KMS-11 (cell line): ENCODE measurements at regions not wholly inside any gene's neighbourhood (a gene's known extent, or its start where the extent isn't known, plus 50 kb on each side); places are given as distances from the start of the nearest gene placed in this dataset.

Experiments used
- H2AFZ ChIP-seq: fragments of 200-600 bp; sonication (generic); 2 replicates; pipeline ENCODE4 v1.6.1; 2016; ENCODE audit warnings: antibody characterized with exemption, mixed run types, low read depth
- H3K27ac ChIP-seq: fragments of 200-600 bp; sonication (generic); 2 replicates; pipeline ENCODE4 v1.6.1; 2016; ENCODE audit warnings: mild to moderate bottlenecking, mixed run types
- H3K27me3 ChIP-seq: fragments of 200-600 bp; sonication (generic); 2 replicates; pipeline ENCODE4 v1.6.1; 2017; ENCODE audit warnings: mild to moderate bottlenecking, low read depth, mixed run types, moderate library complexity; ENCODE audit not compliant: insufficient read depth
- H3K36me3 ChIP-seq: fragments of 200-600 bp; sonication (generic); 2 replicates; pipeline ENCODE4 v1.6.1; 2017; ENCODE audit warnings: mild to moderate bottlenecking, mixed run types; ENCODE audit not compliant: insufficient read depth
- H3K4me1 ChIP-seq: fragments of 200-600 bp; sonication (generic); 2 replicates; pipeline ENCODE4 v1.6.1; 2016; ENCODE audit warnings: mild to moderate bottlenecking, low read depth, mixed run types; ENCODE audit not compliant: poor library complexity, severe bottlenecking
- H3K4me2 ChIP-seq: fragments of 200-600 bp; sonication (generic); 2 replicates; pipeline ENCODE4 v1.7.0; 2016; ENCODE audit warnings: mild to moderate bottlenecking, mixed run types
- H3K4me3 ChIP-seq: fragments of 200-600 bp; sonication (generic); IDR thresholded peaks from 2 replicates; pipeline ENCODE4 v1.6.1; 2017; ENCODE audit warnings: low read depth, low read length, mixed read lengths; ENCODE audit not compliant: insufficient read depth
- H3K79me2 ChIP-seq: fragments of 200-600 bp; sonication (generic); 2 replicates; pipeline ENCODE4 v1.6.1; 2016; ENCODE audit warnings: low read depth, mixed run types; ENCODE audit not compliant: insufficient read depth
- H3K9ac ChIP-seq: fragments of 200-600 bp; sonication (generic); 2 replicates; pipeline ENCODE4 v1.6.1; 2016; ENCODE audit warnings: mild to moderate bottlenecking, mixed run types
- H4K20me1 ChIP-seq: fragments of 200-600 bp; sonication (generic); 2 replicates; pipeline ENCODE4 v1.6.1; 2016; ENCODE audit warnings: mild to moderate bottlenecking, mixed run types; ENCODE audit not compliant: insufficient read depth
- CTCF ChIP-seq: fragments of 200-600 bp; sonication (generic); conservative IDR thresholded peaks from 2 replicates; pipeline ENCODE4 v1.6.1; 2017; ENCODE audit warnings: low read depth, mild to moderate bottlenecking, antibody characterized with exemption, low read length, moderate library complexity, mixed read lengths

- TF ChIP-seq CTCF, result no peak
- no peak overlapping the region for H3K9ac ChIP-seq
- no peaks in the 10 kb centered on the region for H3K36me3 ChIP-seq
- no peak overlapping the region for H3K27ac ChIP-seq
- no peak overlapping the region for H3K4me2 ChIP-seq
- H2AFZ ChIP-seq, result no peak overlapping the region
- H4K20me1 ChIP-seq, result no peaks in the 10 kb centered on the region
- no peak overlapping the region for H3K4me3 ChIP-seq
- H3K27me3 ChIP-seq, result peaks cover 33% of the 10 kb centered on the region; the same call in 1 of the 2 replicates
- H3K79me2 ChIP-seq, result no peaks in the 10 kb centered on the region
- H3K4me1 ChIP-seq, result no peaks in the 10 kb centered on the region
Measured at GRCh38 chr5:176716320-176716719, 69.0 kb downstream of the TSPAN17 start.

DNA sequence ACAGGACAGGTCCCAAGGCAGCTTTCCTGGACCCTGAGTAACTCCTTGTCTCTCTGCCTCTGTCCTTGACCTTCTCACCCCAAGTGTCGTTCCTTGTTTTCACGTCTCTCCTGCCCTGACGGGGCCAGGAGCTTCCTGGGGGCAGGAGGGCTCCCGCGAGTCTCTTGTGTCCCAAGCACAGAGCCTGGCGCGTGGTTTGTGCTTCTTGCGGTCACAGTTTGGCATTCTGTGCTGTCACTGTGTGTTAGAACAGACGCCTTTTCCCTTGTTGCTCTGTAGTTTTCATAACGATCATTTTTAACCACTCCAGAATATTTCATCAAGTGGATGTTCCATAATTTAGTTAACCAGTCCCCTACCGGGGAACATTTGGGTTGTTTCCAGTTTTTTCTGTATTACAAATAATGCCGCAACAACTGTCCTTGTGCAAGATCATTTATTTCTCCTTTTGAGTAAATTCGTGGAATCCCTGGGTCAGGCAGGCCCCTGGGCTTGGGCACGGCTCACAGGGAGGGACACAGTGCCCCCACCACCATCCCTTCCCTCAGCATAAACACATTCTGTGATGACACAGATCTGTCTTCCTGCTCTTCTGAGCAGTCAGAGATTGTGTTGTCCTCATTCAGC, 71.9 kb downstream of the TSPAN17 start:
- TF ChIP-seq CTCF, result no peak
- Histone ChIP-seq H4K20me1 (no peaks in the 10 kb centered on the region), H3K27ac (no peak overlapping the region), H3K36me3 (no peaks in the 10 kb centered on the region), H3K9ac (no peak overlapping the region), H3K27me3 (peaks cover 41% of the 10 kb centered on the region; the same call in 1 of the 2 replicates), H3K4me1 (no peaks in the 10 kb centered on the region), H3K4me2 (no peak overlapping the region), H3K4me3 (no peak overlapping the region), H3K79me2 (no peaks in the 10 kb centered on the region), H2AFZ (no peak overlapping the region)

DNA sequence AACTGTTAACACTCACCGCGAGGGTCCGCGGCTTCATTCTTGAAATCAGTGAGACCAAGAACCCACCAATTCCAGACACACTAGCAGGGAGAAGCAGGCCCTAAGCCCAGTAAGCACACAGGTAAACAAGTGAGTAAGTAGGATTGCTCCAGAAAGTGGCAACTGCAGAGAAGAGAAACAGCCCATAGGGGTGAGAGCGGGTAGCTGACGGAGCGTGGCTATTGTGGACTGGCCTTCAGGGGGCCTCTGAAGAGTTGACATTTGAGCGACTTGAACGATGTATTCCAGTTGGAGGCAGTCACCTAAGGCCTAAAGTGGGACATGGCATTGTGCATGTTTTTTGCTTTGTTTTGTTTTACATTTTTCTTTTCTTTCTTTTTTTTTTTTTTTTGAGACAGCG, 74.2 kb downstream of the TSPAN17 start:
- H3K9ac ChIP-seq, result no peak overlapping the region
- H3K79me2 ChIP-seq, result no peaks in the 10 kb centered on the region
- no peaks in the 10 kb centered on the region for H3K4me1 ChIP-seq
- H4K20me1 ChIP-seq, result no peaks in the 10 kb centered on the region
- no peak overlapping the region for H3K4me3 ChIP-seq
- H3K4me2 ChIP-seq, result no peak overlapping the region
- no peaks in the 10 kb centered on the region for H3K36me3 ChIP-seq
- no peak overlapping the region for H2AFZ ChIP-seq
- no peak overlapping the region for H3K27ac ChIP-seq
- H3K27me3 ChIP-seq, result peaks cover 40% of the 10 kb centered on the region; the same call in 1 of the 2 replicates
- TF ChIP-seq CTCF, result no peak

DNA sequence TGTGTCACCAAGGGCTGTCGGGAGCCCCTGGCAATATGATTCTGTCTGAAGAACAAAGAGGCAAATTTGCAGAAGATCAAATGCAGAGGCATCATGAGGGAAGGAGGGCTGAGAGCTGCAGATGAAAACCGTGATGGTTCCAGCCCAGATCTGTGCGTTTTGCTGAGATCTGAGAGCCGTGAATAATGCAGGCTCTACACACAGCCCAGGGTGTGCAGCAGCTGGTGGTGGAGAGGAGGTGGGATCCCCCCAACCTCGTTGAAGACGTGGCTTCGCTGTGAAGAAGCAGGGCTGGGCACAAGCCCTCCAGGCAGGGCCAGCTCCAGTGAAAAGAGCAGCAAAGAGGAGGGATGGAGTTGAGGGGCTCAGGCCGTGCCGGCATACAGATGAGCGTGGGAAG, 75.5 kb downstream of the TSPAN17 start:
- no peak overlapping the region for H3K4me2 ChIP-seq
- no peaks in the 10 kb centered on the region for H3K4me1 ChIP-seq
- H3K36me3 ChIP-seq, result no peaks in the 10 kb centered on the region
- H3K4me3 ChIP-seq, result no peak overlapping the region
- H3K27ac ChIP-seq, result no peak overlapping the region
- no peak for TF ChIP-seq CTCF
- H2AFZ ChIP-seq, result no peak overlapping the region
- no peak overlapping the region for H3K9ac ChIP-seq
- H3K27me3 ChIP-seq, result peaks cover 39% of the 10 kb centered on the region; the same call in 1 of the 2 replicates
- H4K20me1 ChIP-seq, result no peaks in the 10 kb centered on the region
- no peaks in the 10 kb centered on the region for H3K79me2 ChIP-seq
